ENCODE measurements at regions not wholly inside any gene's neighbourhood (a gene's known extent, or its start where the extent isn't known, plus 50 kb on each side); places are given as distances from the start of the nearest gene placed in this dataset.

DNA sequence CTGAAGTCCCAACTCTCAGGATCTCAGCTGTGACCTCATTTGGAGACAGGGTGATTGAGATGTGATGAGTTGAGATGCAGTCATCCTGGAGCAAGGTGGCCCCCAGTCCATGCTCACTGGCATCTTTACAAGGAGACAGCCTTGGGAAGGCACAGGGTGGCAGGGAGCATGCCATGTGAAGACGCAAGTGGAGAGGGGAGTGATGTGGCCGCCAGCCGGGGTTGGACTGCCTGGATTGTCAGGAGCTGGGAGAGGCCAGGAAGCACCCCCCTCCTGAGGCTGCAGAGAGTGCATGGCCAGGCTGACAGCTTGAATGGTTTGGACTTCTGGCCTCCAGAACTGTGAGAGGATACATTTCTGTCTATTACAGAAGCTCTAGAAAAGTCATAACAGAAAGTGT is 194.4 kb downstream of the UQCRFS1 start:
- no peaks in the 10 kb centered on the region for H3K36me3 ChIP-seq (ENCODE audit: control insufficient read depth in 2 of 2, extremely low read depth in 1 of 2, insufficient read depth in 2 of 2, low read length in 2 of 2)
- dilution Hi-C loops (cut with MboI; ENCODE audit: extremely low pct_ligation_motif_present, low sequenced_read_pairs) (no loop called here), intact Hi-C loops (cut with micrococcal nuclease) (no loop called here)
- BruUV-seq (replicated peaks) = no TSS peak
- peaks cover 3% of the 10 kb centered on the region for H3K9me3 ChIP-seq (replicated peaks; ENCODE audit: control insufficient read depth, insufficient read depth, low read length)
- H2AFZ ChIP-seq (ENCODE audit: low read depth, low read length) = no peak overlapping the region
- H3K27me3 ChIP-seq (ENCODE audit: control insufficient read depth in 2 of 2, insufficient read depth in 2 of 2, low read length in 2 of 2) = no peaks in the 10 kb centered on the region
- TF ChIP-seq FOS (IDR thresholded peaks at IDR 0.05; ENCODE audit: borderline replicate concordance, insufficient read depth, low read length) = no peak
- TF ChIP-seq POLR2A (IDR thresholded peaks at IDR 0.05; ENCODE audit: low read depth, low read length) = no peak
- H3K4me1 ChIP-seq (ENCODE audit: control insufficient read depth, extremely low read depth, insufficient read depth, low read length) = no peaks in the 10 kb centered on the region
- ChIA-PET POLR2A (no interaction called here), CTCF (no interaction called here)
- FAIRE-seq (no peak), DNase-seq (ENCODE audit: low read depth, low spot score) (no peak)
- H3K4me3 ChIP-seq (replicated peaks in 1 of 3; ENCODE audit: insufficient read depth in 1 of 3, low read depth in 1 of 3, low read length in 3 of 3) = no peak overlapping the region
- H3K79me2 ChIP-seq (ENCODE audit: control insufficient read depth, insufficient read depth, low read length) = no peaks in the 10 kb centered on the region
- H3K9me1 ChIP-seq (replicated peaks; ENCODE audit: control insufficient read depth, extremely low read depth, insufficient read depth, low read length) = no peaks in the 10 kb centered on the region
- H3K4me2 ChIP-seq (ENCODE audit: insufficient read depth, low read length) = no peak overlapping the region
- H3K27ac ChIP-seq (ENCODE audit: insufficient read depth, low read depth, low read length) = no peak overlapping the region
- no peaks in the 10 kb centered on the region for H4K20me1 ChIP-seq (replicated peaks; ENCODE audit: control insufficient read depth, extremely low read depth, insufficient read depth, low read length)
- no peak overlapping the region for H3K9ac ChIP-seq (replicated peaks; ENCODE audit: extremely low read depth, insufficient read depth, low read length)

DNA sequence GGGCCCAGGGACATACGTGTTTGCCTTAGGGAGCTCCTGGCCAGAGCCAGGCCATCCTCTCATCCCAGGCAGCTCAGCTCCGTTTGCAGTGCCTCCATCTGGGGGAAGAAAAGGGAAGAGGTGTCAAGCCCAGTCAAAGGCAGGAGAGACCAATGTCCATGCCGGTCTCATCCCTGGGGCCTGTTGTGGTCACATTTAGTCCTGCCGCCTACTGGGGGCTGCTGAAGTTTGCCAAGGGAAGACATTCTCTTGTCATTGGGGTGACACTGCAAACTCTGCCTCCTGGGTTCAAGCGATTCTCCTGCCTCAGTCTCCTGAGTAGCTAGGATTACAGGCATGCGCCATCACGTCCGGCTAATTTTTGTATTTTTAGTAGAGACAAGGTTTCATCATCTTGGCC is 195.2 kb downstream of the UQCRFS1 start:
- FAIRE-seq (no peak), DNase-seq (ENCODE audit: low read depth, low spot score) (no peak)
- H3K36me3 ChIP-seq (ENCODE audit: control insufficient read depth in 2 of 2, extremely low read depth in 1 of 2, insufficient read depth in 2 of 2, low read length in 2 of 2) = no peaks in the 10 kb centered on the region
- ChIA-PET POLR2A (no interaction called here), CTCF (no interaction called here)
- no peak overlapping the region for H3K27ac ChIP-seq (ENCODE audit: insufficient read depth, low read depth, low read length)
- no TSS peak for BruUV-seq (replicated peaks)
- intact Hi-C loops (cut with micrococcal nuclease) = no loop called here
- no peaks in the 10 kb centered on the region for H3K9me3 ChIP-seq (replicated peaks; ENCODE audit: control insufficient read depth, insufficient read depth, low read length)
- no peaks in the 10 kb centered on the region for H3K9me1 ChIP-seq (replicated peaks; ENCODE audit: control insufficient read depth, extremely low read depth, insufficient read depth, low read length)
- dilution Hi-C loops (cut with MboI; ENCODE audit: extremely low pct_ligation_motif_present, low sequenced_read_pairs) = no loop called here
- no peak overlapping the region for H3K9ac ChIP-seq (replicated peaks; ENCODE audit: extremely low read depth, insufficient read depth, low read length)
- H4K20me1 ChIP-seq (replicated peaks; ENCODE audit: control insufficient read depth, extremely low read depth, insufficient read depth, low read length) = no peaks in the 10 kb centered on the region
- no peak for TF ChIP-seq JUN (IDR thresholded peaks at IDR 0.05; ENCODE audit: borderline replicate concordance, insufficient read depth, insufficient read length, low read depth)
- no peak for TF ChIP-seq MYC (IDR thresholded peaks at IDR 0.05; ENCODE audit: low read depth, low read length)
- TF ChIP-seq POLR2AphosphoS5 (IDR thresholded peaks at IDR 0.05; ENCODE audit: insufficient read depth, low read depth, low read length) = no peak
- no peaks in the 10 kb centered on the region for H3K79me2 ChIP-seq (ENCODE audit: control insufficient read depth, insufficient read depth, low read length)
- H3K4me1 ChIP-seq (ENCODE audit: control insufficient read depth, extremely low read depth, insufficient read depth, low read length) = no peaks in the 10 kb centered on the region
- no peaks in the 10 kb centered on the region for H3K27me3 ChIP-seq (ENCODE audit: control insufficient read depth in 2 of 2, insufficient read depth in 2 of 2, low read length in 2 of 2)
- no peak overlapping the region for H3K4me2 ChIP-seq (ENCODE audit: insufficient read depth, low read length)
- no peak overlapping the region for H3K4me3 ChIP-seq (replicated peaks in 1 of 3; ENCODE audit: insufficient read depth in 1 of 3, low read depth in 1 of 3, low read length in 3 of 3)
- no peak overlapping the region for H2AFZ ChIP-seq (ENCODE audit: low read depth, low read length)

Measured in endothelial cell of umbilical vein (primary cell).